ENCODE measurements at regions not wholly inside any gene's neighbourhood (a gene's known extent, or its start where the extent isn't known, plus 50 kb on each side); places are given as distances from the start of the nearest gene placed in this dataset.

DNA sequence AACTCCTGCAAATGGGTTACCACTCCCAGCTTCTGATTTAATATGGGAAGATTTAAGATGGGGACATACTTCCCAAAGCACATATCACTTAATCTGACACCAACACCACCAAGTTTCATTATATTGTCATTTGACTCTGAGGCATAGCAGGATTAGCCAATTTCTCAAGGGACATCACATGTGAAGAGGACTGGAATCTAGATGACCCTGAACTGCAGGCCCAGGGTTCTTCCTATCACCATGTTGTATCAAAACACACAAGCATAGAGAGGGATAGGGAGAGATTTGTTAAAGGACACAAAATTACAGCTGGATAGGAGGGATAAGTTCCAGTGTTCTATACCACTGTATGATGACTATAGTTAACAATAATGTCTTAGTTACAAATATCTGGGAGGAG, 168.3 kb upstream of the PPP2R2B start:
- H3K9me3 ChIP-seq (ENCODE audit: severe bottlenecking), result no peaks in the 10 kb centered on the region
- H3K27me3 ChIP-seq (ENCODE audit: insufficient read depth, low read depth, severe bottlenecking), result no peaks in the 10 kb centered on the region
- no peaks in the 10 kb centered on the region for H3K36me3 ChIP-seq
- H3K27ac ChIP-seq, result no peak overlapping the region
- TF ChIP-seq, protein P1, sequence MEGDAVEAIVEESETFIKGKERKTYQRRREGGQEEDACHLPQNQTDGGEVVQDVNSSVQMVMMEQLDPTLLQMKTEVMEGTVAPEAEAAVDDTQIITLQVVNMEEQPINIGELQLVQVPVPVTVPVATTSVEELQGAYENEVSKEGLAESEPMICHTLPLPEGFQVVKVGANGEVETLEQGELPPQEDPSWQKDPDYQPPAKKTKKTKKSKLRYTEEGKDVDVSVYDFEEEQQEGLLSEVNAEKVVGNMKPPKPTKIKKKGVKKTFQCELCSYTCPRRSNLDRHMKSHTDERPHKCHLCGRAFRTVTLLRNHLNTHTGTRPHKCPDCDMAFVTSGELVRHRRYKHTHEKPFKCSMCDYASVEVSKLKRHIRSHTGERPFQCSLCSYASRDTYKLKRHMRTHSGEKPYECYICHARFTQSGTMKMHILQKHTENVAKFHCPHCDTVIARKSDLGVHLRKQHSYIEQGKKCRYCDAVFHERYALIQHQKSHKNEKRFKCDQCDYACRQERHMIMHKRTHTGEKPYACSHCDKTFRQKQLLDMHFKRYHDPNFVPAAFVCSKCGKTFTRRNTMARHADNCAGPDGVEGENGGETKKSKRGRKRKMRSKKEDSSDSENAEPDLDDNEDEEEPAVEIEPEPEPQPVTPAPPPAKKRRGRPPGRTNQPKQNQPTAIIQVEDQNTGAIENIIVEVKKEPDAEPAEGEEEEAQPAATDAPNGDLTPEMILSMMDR (IDR thresholded peaks at IDR 0.05; ENCODE audit: low read depth, low read length), result no peak
- no peak for DNase-seq
- no peak overlapping the region for H3K4me3 ChIP-seq (ENCODE audit: low read depth, low read length)

GRCh38 chr5:147049764-147050163, 171.2 kb upstream of the PPP2R2B start:
- Histone ChIP-seq H3K27me3 (ENCODE audit: insufficient read depth, low read depth, severe bottlenecking) (no peaks in the 10 kb centered on the region), H3K4me3 (ENCODE audit: low read depth, low read length) (no peak overlapping the region), H3K27ac (no peak overlapping the region), H3K9me3 (ENCODE audit: severe bottlenecking) (no peaks in the 10 kb centered on the region), H3K36me3 (no peaks in the 10 kb centered on the region)
- no peak for DNase-seq
- TF ChIP-seq, protein P1 (IDR thresholded peaks at IDR 0.05; ENCODE audit: low read depth, low read length), result no peak

GRCh38 chr5:147050172-147050571, 171.6 kb upstream of the PPP2R2B start:
- H3K9me3 ChIP-seq (ENCODE audit: severe bottlenecking), result no peaks in the 10 kb centered on the region
- TF ChIP-seq, protein P1 (IDR thresholded peaks at IDR 0.05; ENCODE audit: low read depth, low read length), result no peak
- no peak overlapping the region for H3K4me3 ChIP-seq (ENCODE audit: low read depth, low read length)
- H3K27ac ChIP-seq, result no peak overlapping the region
- no peaks in the 10 kb centered on the region for H3K36me3 ChIP-seq
- H3K27me3 ChIP-seq (ENCODE audit: insufficient read depth, low read depth, severe bottlenecking), result no peaks in the 10 kb centered on the region
- DNase-seq, result no peak

DNA sequence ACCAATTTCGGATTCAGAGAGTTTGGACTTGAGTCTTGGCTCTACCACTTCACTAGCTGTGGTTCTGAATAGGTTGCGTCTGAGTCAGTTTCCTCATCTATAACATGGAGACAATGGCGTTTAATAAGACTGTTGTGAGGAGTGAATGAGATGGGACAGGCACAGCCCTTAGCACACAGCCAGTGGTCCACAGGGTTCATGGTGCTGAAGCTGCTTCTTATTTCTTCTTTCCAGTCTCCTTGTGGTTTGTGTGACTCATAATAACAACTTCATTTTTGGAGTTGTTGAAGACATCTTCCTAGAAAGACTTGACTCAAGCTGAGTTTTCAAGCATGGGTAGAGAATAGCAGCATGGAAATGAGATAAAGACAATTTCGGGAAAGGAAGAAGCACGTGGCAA, 172.6 kb upstream of the PPP2R2B start:
- Histone ChIP-seq H3K9me3 (ENCODE audit: severe bottlenecking) (no peaks in the 10 kb centered on the region), H3K4me3 (ENCODE audit: low read depth, low read length) (no peak overlapping the region), H3K36me3 (no peaks in the 10 kb centered on the region), H3K27ac (no peak overlapping the region), H3K27me3 (ENCODE audit: insufficient read depth, low read depth, severe bottlenecking) (no peaks in the 10 kb centered on the region)
- TF ChIP-seq, protein P1 (IDR thresholded peaks at IDR 0.05; ENCODE audit: low read depth, low read length), result no peak
- DNase-seq, result no peak

- no peak overlapping the region for H3K27ac ChIP-seq
- H3K27me3 ChIP-seq (ENCODE audit: insufficient read depth, low read depth, severe bottlenecking), result no peaks in the 10 kb centered on the region
- DNase-seq, result no peak
- TF ChIP-seq, protein P1 (IDR thresholded peaks at IDR 0.05; ENCODE audit: low read depth, low read length), result no peak
- no peak overlapping the region for H3K4me3 ChIP-seq (ENCODE audit: low read depth, low read length)
- no peaks in the 10 kb centered on the region for H3K9me3 ChIP-seq (ENCODE audit: severe bottlenecking)
- H3K36me3 ChIP-seq, result no peaks in the 10 kb centered on the region
These were observed 174.0 kb upstream of the PPP2R2B start for GRCh38 chr5:147052519-147052918.

DNA sequence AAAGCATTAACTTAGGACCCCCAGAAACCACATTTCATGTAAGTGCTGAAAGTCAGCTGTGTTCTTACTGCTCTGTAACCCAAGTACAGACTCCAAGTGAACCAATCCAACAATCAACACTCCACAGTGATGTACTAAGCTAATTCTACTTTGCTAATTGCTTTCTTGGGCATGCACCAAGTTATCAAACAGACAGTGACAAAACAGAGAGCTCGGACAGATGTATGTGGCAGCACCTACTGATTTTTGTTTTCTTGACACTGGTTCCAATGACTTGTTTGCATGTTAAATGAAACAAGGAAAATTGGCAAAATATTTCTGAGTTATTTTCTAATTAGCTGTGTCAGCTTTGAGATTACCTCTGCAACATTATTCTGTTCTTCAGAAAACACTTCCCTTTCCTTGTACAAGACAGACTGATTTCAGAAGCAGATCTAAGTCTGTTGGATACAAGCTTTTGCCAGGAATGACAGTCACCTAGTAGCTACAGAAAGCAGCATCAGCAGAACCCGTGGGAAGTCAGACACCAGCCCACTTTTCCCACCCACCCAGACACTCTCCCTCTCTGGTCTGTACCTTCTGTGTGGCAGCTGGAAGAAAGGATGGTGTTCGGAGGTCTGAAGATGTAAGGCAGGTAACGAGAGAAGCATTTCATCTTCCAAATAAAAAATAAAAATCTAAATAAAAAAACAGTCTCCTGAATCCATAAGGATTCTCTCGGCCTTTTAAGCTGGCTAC, 176.7 kb upstream of the PPP2R2B start:
- Histone ChIP-seq H3K4me3 (ENCODE audit: low read depth, low read length) (no peak overlapping the region), H3K27me3 (ENCODE audit: insufficient read depth, low read depth, severe bottlenecking) (no peaks in the 10 kb centered on the region), H3K9me3 (ENCODE audit: severe bottlenecking) (no peaks in the 10 kb centered on the region), H3K36me3 (no peaks in the 10 kb centered on the region), H3K27ac (no peak overlapping the region)
- DNase-seq, result no peak
- TF ChIP-seq, protein P1 (IDR thresholded peaks at IDR 0.05; ENCODE audit: low read depth, low read length), result no peak
